ENCODE measurements at regions not wholly inside any gene's neighbourhood (a gene's known extent, or its start where the extent isn't known, plus 50 kb on each side); places are given as distances from the start of the nearest gene placed in this dataset.

DNA sequence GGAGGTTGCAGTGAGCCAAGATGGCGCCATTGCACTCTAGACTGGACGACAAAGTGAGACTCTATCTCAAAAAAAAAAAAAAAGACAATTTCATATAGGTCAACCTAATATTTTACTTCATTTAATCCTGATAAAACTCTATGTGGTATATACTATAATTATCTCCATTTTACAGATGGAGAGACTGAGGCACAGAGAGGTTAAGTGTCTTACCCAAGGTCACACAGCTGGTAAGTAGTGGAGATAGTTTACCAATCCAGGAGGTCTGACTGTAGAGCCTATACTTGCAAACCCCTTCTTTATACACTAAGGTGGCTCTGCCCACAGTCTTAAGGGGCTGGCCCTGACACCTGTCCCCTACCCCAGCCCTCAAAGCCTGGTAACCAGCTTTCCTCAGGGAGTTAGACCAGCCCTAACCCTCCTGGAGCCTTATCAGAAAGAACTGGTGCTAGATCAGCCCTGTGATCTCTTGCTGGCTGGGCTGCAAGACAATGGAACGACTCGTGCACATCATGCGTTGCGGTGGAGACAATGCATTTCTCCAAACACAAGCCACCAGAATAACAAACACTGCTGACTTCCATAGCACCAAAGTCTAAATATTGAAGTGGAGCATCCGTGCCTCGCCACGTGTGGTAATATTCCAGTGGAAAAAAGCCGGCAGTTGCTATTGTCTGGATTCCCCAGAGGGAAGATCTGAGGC lies 60.0 kb upstream of the SMAD3 start:
- CTCF ChIA-PET = no interaction called here
- dilution Hi-C loops (cut with HindIII; ENCODE audit: low sequenced_read_pairs, unreplicated experiment) = no loop called here
- Histone ChIP-seq H4K5ac (ENCODE audit: low read depth, low read length) (no peak overlapping the region), H2BK20ac (ENCODE audit: low read depth, low read length) (no peak overlapping the region), H3K4me3 (ENCODE audit: insufficient read depth, low read depth, low read length) (no peak overlapping the region), H4K91ac (ENCODE audit: insufficient read depth, low read depth, low read length) (no peak overlapping the region), H4K8ac (ENCODE audit: low read depth in 2 of 2, low read length in 2 of 2) (no peak overlapping the region), H2AFZ (replicated peaks; ENCODE audit: low read length, poor library complexity) (peak overlapping the region; percentile 41), H3K9ac (ENCODE audit: low read depth, low read length) (no peak overlapping the region), H3K23ac (ENCODE audit: low read depth, low read length) (peak overlapping the region; percentile 29; the same call in 1 of the 2 replicates), H2AK5ac (ENCODE audit: low read depth, low read length) (peak overlapping the region; percentile 48; the same call in 1 of the 2 replicates), H3K9me1 (ENCODE audit: insufficient read depth, low read length) (no peaks in the 10 kb centered on the region), H3K4me1 (ENCODE audit: control insufficient read depth, insufficient read depth, low read length) (peaks cover 3% of the 10 kb centered on the region; the same call in 1 of the 2 replicates), H3K36me3 (ENCODE audit: control insufficient read depth, insufficient read depth, low read length) (no peaks in the 10 kb centered on the region), H3K27ac (ENCODE audit: insufficient read depth, low read length) (no peak overlapping the region), H3K4me2 (ENCODE audit: low read depth, low read length) (no peak overlapping the region), H3K56ac (ENCODE audit: extremely low read depth, insufficient read depth, low read length) (no peak overlapping the region), H2AK9ac (replicated peaks; ENCODE audit: low read depth, low read length, poor library complexity) (no peak overlapping the region), H3K79me1 (ENCODE audit: low read depth in 1 of 2, low read length in 2 of 2) (no peaks in the 10 kb centered on the region), H2BK5ac (ENCODE audit: low read depth, low read length, poor library complexity, severe bottlenecking) (no peak overlapping the region), H3K14ac (replicated peaks; ENCODE audit: low read depth, low read length) (no peak overlapping the region), H2BK120ac (ENCODE audit: low read depth, low read length) (no peak overlapping the region), H2BK15ac (ENCODE audit: low read depth, low read length) (no peak overlapping the region), H3K4ac (ENCODE audit: low read depth, low read length) (no peak overlapping the region), H3K9me3 (ENCODE audit: control insufficient read depth, insufficient read depth, low read length) (no peaks in the 10 kb centered on the region), H3K18ac (ENCODE audit: low read depth, low read length) (no peak overlapping the region), H3K27me3 (ENCODE audit: control insufficient read depth, insufficient read depth, low read length) (no peaks in the 10 kb centered on the region), H4K20me1 (ENCODE audit: insufficient read depth, low read length) (no peaks in the 10 kb centered on the region)
- no peak for DNase-seq
- in situ Hi-C loops (cut with MboI; ENCODE audit: low sequenced_read_pairs) = no loop called here
- intact Hi-C loops (cut with micrococcal nuclease) = no loop called here
- POLR2A ChIA-PET (ENCODE audit: unreplicated experiment) = no interaction called here
- 89% methylated on average over 3 of the region's 10 CpGs; no CpG with 5 or more reads in 1 of the 2 experiments for WGBS, 2 experiments (ENCODE audit: extremely low coverage in 2 of 2, insufficient read length in 1 of 2)
- ATAC-seq (ENCODE audit: low read depth) = no peak
- BruUV-seq (replicated peaks) = no TSS peak
- TF ChIP-seq CHD1 (IDR thresholded peaks at IDR 0.05; ENCODE audit: low read depth, low read length) = no peak
- TF ChIP-seq, protein P1, sequence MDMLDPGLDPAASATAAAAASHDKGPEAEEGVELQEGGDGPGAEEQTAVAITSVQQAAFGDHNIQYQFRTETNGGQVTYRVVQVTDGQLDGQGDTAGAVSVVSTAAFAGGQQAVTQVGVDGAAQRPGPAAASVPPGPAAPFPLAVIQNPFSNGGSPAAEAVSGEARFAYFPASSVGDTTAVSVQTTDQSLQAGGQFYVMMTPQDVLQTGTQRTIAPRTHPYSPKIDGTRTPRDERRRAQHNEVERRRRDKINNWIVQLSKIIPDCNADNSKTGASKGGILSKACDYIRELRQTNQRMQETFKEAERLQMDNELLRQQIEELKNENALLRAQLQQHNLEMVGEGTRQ (IDR thresholded peaks at IDR 0.05; ENCODE audit: low read depth, low read length) = no peak
- TF ChIP-seq FOS (IDR thresholded peaks at IDR 0.05; ENCODE audit: low read depth, low read length) = no peak
- no peak for TF ChIP-seq BHLHE40 (IDR thresholded peaks at IDR 0.05; ENCODE audit: low read depth, low read length)
- TF ChIP-seq, protein P2, sequence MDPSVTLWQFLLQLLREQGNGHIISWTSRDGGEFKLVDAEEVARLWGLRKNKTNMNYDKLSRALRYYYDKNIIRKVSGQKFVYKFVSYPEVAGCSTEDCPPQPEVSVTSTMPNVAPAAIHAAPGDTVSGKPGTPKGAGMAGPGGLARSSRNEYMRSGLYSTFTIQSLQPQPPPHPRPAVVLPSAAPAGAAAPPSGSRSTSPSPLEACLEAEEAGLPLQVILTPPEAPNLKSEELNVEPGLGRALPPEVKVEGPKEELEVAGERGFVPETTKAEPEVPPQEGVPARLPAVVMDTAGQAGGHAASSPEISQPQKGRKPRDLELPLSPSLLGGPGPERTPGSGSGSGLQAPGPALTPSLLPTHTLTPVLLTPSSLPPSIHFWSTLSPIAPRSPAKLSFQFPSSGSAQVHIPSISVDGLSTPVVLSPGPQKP (IDR thresholded peaks at IDR 0.05; ENCODE audit: borderline replicate concordance, low read depth, low read length) = no peak
- no peak for TF ChIP-seq MAZ (IDR thresholded peaks at IDR 0.05; ENCODE audit: borderline replicate concordance, low read depth, low read length)
- TF ChIP-seq RFX5 (IDR thresholded peaks at IDR 0.05; ENCODE audit: low read depth, low read length) = no peak
- TF ChIP-seq NFE2L2 (IDR thresholded peaks at IDR 0.05; ENCODE audit: low read depth, low read length) = no peak
- no peak for TF ChIP-seq MAFK (IDR thresholded peaks at IDR 0.05; ENCODE audit: low read depth, low read length)
- TF ChIP-seq POLR2A (IDR thresholded peaks at IDR 0.05; ENCODE audit: low read depth, low read length) = no peak
- no peak for TF ChIP-seq RCOR1 (IDR thresholded peaks at IDR 0.05; ENCODE audit: insufficient replicate concordance, low read length)
